Esophagus squamous epithelium (tissue), 5 donors: ENCODE measurements at regions not wholly inside any gene's neighbourhood (a gene's known extent, or its start where the extent isn't known, plus 50 kb on each side); places are given as distances from the start of the nearest gene placed in this dataset.

ENCODE experiments used
- DNase-seq: peaks from one replicate; lab custom pipeline; 2025; lab: John Stamatoyannopoulos, UW
- H3K27ac ChIP-seq, 4 donors: fragments of 200-600 bp; sonication (generic); one replicate each; pipeline ENCODE4 v1.5.1; 2016 to 2019; ENCODE audit warnings: mild to moderate bottlenecking in 1 of 4
- H3K27me3 ChIP-seq, 4 donors: fragments of 200-600 bp; sonication (generic); 1 replicate in 3 of 4; 2 replicates in 1 of 4; pipeline versions ENCODE4 v1.5.1 to v1.6.0; 2017 to 2021; ENCODE audit warnings: antibody characterized with exemption in 1 of 4
- H3K36me3 ChIP-seq, 3 donors: fragments of 200-600 bp; sonication (generic); one replicate each; pipeline ENCODE4 v1.5.1; 2016 to 2019
- H3K4me1 ChIP-seq, 3 donors: fragments of 200-600 bp; sonication (generic); one replicate each; pipeline ENCODE4 v1.5.1; 2017 to 2019
- H3K4me3 ChIP-seq, 4 donors: fragments of 200-600 bp; sonication (generic); 1 replicate in 3 of 4; 2 replicates in 1 of 4; pipeline ENCODE4 v1.5.1; 2016 to 2019; ENCODE audit warnings: mild to moderate bottlenecking in 2 of 4, moderate library complexity in 1 of 4
- H3K9me3 ChIP-seq, 3 donors: fragments of 200-600 bp; sonication (generic); one replicate each; pipeline ENCODE4 v1.5.1; 2016 to 2019
- CTCF ChIP-seq, 6 experiments: fragments of 450-650 bp in 4 of 6; fragments of 200-600 bp in 2 of 6; sonication (generic) in 2 of 6; IDR thresholded peaks; one replicate each; pipeline ENCODE4 v1.5.1; 2016 to 2019; ENCODE audit warnings: antibody characterized with exemption in 6 of 6, mild to moderate bottlenecking in 4 of 6, moderate library complexity in 4 of 6
- POLR2A ChIP-seq, 4 donors: fragments of 450-650 bp; IDR thresholded peaks; one replicate each; pipeline ENCODE4 v1.6.1; 2017; ENCODE audit warnings: antibody characterized with exemption in 4 of 4, mild to moderate bottlenecking in 4 of 4, moderate library complexity in 3 of 4
- WGBS, 2 donors: methylation state at CpG; one replicate each; pipeline ENCODE4 v1.1.5; 2018; 5-methylcytosine and 5-hydroxymethylcytosine counted together
- intact Hi-C: fragments of 100-400 bp; cut with DNase I; formaldehyde crosslinking; loops from one replicate; pipeline ENCODE4 v1.15.0; 2022
- donor health status: DM: yes; HTN: yes; CAD: no.

GRCh38 chr18:21162786-21163185 is 51.2 kb upstream of the ROCK1 start:
- intact Hi-C loops, result no loop called here
- Histone ChIP-seq H3K4me3 (no peak overlapping the region), H3K36me3 (no peaks in the 10 kb centered on the region), H3K9me3 (peaks cover 0 to 5% (median 0%) of the 10 kb centered on the region in 3 donors), H3K27me3 (no peaks in the 10 kb centered on the region), H3K4me1 (peaks cover 0 to 14% (median 2%) of the 10 kb centered on the region in 3 donors), H3K27ac (peak overlapping the region; percentile 39 to 75 (median 55))
- TF ChIP-seq POLR2A (IDR thresholded peaks at IDR 0.05) (no peak), CTCF (IDR thresholded peaks at IDR 0.05) (no peak)
- DNase-seq, result no peak
- WGBS, 2 donors, result 72 to 80% methylated on average over 7 of the region's 7 CpGs

GRCh38 chr18:21163647-21164547 is 52.3 kb upstream of the ROCK1 start:
- peaks cover 0 to 14% (median 2%) of the 10 kb centered on the region in 3 donors for H3K4me1 ChIP-seq
- TF ChIP-seq POLR2A (IDR thresholded peaks at IDR 0.05) (no peak), CTCF (IDR thresholded peaks at IDR 0.05) (no peak)
- no peak for DNase-seq
- intact Hi-C loops, result no loop called here
- H3K27me3 ChIP-seq, result no peaks in the 10 kb centered on the region
- H3K36me3 ChIP-seq, result no peaks in the 10 kb centered on the region
- 31 to 34% methylated on average over 6 of the region's 6 CpGs for WGBS, 2 donors
- no peak overlapping the region for H3K4me3 ChIP-seq
- H3K9me3 ChIP-seq, result no peaks in the 10 kb centered on the region
- peak overlapping the region; percentile 39 to 75 (median 55) for H3K27ac ChIP-seq

- H3K4me1 ChIP-seq, result peaks cover 0 to 14% (median 2%) of the 10 kb centered on the region in 3 donors
- H3K27ac ChIP-seq, result peak overlapping the region in 3 of 4 donors; percentile 40 to 75 (median 56)
- no peaks in the 10 kb centered on the region for H3K9me3 ChIP-seq
- no peaks in the 10 kb centered on the region for H3K27me3 ChIP-seq
- no peaks in the 10 kb centered on the region for H3K36me3 ChIP-seq
- no peak for DNase-seq
- TF ChIP-seq CTCF (IDR thresholded peaks at IDR 0.05) (no peak), POLR2A (IDR thresholded peaks at IDR 0.05) (no peak)
- WGBS, 2 donors, result 48 to 58% methylated on average over 2 of the region's 2 CpGs
- no peak overlapping the region for H3K4me3 ChIP-seq
- intact Hi-C loops, result no loop called here
These were observed 53.0 kb upstream of the ROCK1 start for GRCh38 chr18:21164548-21165095.

GRCh38 chr18:21167641-21168377 is 56.2 kb upstream of the ROCK1 start:
- intact Hi-C loops, result no loop called here
- Histone ChIP-seq H3K36me3 (no peaks in the 10 kb centered on the region), H3K4me1 (peaks cover 0 to 14% (median 2%) of the 10 kb centered on the region in 3 donors), H3K9me3 (no peaks in the 10 kb centered on the region), H3K27me3 (no peaks in the 10 kb centered on the region), H3K4me3 (no peak overlapping the region), H3K27ac (no peak overlapping the region)
- WGBS, 2 donors, result 38% methylated on average over 1 of the region's 1 CpG
- no peak for TF ChIP-seq CTCF (IDR thresholded peaks at IDR 0.05)
- no peak for TF ChIP-seq POLR2A (IDR thresholded peaks at IDR 0.05)
- DNase-seq, result no peak
